ENCODE measurements at regions not wholly inside any gene's neighbourhood (a gene's known extent, or its start where the extent isn't known, plus 50 kb on each side); places are given as distances from the start of the nearest gene placed in this dataset.

- DNase-seq (ENCODE audit: low spot score): no peak
- Histone ChIP-seq H3K79me2 (ENCODE audit: insufficient read depth, low read length) (no peaks in the 10 kb centered on the region), H3K4me3 (replicated peaks in 1 of 3; ENCODE audit: insufficient read depth in 1 of 3, low read depth in 2 of 3, low read length in 3 of 3) (no peak overlapping the region), H2AFZ (ENCODE audit: low read length) (no peak overlapping the region), H3K27ac (ENCODE audit: extremely low read length, insufficient read depth, low read length) (no peak overlapping the region), H3K4me2 (ENCODE audit: low read depth, low read length) (no peak overlapping the region), H3K27me3 (ENCODE audit: control insufficient read depth in 1 of 2, insufficient read depth in 2 of 2, low read length in 2 of 2) (no peaks in the 10 kb centered on the region; a peak in 2 of 5 replicates), H3K4me1 (ENCODE audit: insufficient read depth, low read length) (peaks cover 9% of the 10 kb centered on the region), H3K9ac (ENCODE audit: insufficient read depth, low read depth, low read length) (no peak overlapping the region), H4K20me1 (ENCODE audit: insufficient read depth, low read length) (peaks cover 2% of the 10 kb centered on the region; the same call in 1 of the 2 replicates), H3K36me3 (replicated peaks in 1 of 2; ENCODE audit: control insufficient read depth in 1 of 2, insufficient read depth in 2 of 2, low read length in 2 of 2) (no peaks in the 10 kb centered on the region), H3K9me3 (ENCODE audit: low read length) (no peaks in the 10 kb centered on the region)
- in situ Hi-C loops (cut with HindIII; ENCODE audit: extremely low pct_ligation_motif_present, low pct_unique_long_range_greater_than_20kb): no loop called here
- CTCF ChIA-PET (ENCODE audit: low intra/inter-chr PET ratio, low total read pairs): no interaction called here
- intact Hi-C loops (cut with micrococcal nuclease; ENCODE audit: unreplicated experiment): no loop called here
- FAIRE-seq: no peak
- no peak for ATAC-seq
- BruUV-seq (replicated peaks): no TSS peak
- POLR2A ChIA-PET: no interaction called here
- 0% methylated on average over 1 of the region's 1 CpG for WGBS (ENCODE audit: low lambda C conversion rate)
- no peak for TF ChIP-seq U2AF2 (IDR thresholded peaks at IDR 0.05; ENCODE audit: low read depth, low read length)
- TF ChIP-seq ZNF691 (CRISPR knock-in tag; IDR thresholded peaks at IDR 0.05; ENCODE audit: borderline replicate concordance, low read depth): no peak
- TF ChIP-seq ZNF740 (CRISPR knock-in tag; IDR thresholded peaks at IDR 0.05): no peak
- TF ChIP-seq, protein P1, sequence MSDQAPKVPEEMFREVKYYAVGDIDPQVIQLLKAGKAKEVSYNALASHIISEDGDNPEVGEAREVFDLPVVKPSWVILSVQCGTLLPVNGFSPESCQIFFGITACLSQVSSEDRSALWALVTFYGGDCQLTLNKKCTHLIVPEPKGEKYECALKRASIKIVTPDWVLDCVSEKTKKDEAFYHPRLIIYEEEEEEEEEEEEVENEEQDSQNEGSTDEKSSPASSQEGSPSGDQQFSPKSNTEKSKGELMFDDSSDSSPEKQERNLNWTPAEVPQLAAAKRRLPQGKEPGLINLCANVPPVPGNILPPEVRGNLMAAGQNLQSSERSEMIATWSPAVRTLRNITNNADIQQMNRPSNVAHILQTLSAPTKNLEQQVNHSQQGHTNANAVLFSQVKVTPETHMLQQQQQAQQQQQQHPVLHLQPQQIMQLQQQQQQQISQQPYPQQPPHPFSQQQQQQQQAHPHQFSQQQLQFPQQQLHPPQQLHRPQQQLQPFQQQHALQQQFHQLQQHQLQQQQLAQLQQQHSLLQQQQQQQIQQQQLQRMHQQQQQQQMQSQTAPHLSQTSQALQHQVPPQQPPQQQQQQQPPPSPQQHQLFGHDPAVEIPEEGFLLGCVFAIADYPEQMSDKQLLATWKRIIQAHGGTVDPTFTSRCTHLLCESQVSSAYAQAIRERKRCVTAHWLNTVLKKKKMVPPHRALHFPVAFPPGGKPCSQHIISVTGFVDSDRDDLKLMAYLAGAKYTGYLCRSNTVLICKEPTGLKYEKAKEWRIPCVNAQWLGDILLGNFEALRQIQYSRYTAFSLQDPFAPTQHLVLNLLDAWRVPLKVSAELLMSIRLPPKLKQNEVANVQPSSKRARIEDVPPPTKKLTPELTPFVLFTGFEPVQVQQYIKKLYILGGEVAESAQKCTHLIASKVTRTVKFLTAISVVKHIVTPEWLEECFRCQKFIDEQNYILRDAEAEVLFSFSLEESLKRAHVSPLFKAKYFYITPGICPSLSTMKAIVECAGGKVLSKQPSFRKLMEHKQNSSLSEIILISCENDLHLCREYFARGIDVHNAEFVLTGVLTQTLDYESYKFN (CRISPR knock-in tag; conservative IDR thresholded peaks at IDR 0.05): no peak
- TF ChIP-seq, protein P2, sequence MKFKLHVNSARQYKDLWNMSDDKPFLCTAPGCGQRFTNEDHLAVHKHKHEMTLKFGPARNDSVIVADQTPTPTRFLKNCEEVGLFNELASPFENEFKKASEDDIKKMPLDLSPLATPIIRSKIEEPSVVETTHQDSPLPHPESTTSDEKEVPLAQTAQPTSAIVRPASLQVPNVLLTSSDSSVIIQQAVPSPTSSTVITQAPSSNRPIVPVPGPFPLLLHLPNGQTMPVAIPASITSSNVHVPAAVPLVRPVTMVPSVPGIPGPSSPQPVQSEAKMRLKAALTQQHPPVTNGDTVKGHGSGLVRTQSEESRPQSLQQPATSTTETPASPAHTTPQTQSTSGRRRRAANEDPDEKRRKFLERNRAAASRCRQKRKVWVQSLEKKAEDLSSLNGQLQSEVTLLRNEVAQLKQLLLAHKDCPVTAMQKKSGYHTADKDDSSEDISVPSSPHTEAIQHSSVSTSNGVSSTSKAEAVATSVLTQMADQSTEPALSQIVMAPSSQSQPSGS (CRISPR knock-in tag; IDR thresholded peaks at IDR 0.05): no peak
- TF ChIP-seq NFKB2 (CRISPR knock-in tag; IDR thresholded peaks at IDR 0.05; ENCODE audit: borderline replicate concordance): no peak
- TF ChIP-seq AGO1 (IDR thresholded peaks at IDR 0.05; ENCODE audit: low read depth, low read length, poor library complexity, severe bottlenecking): no peak
- no peak for TF ChIP-seq ZNF343 (CRISPR knock-in tag; IDR thresholded peaks at IDR 0.05)
- TF ChIP-seq CREB3 (CRISPR knock-in tag; IDR thresholded peaks at IDR 0.05): no peak
- no peak for TF ChIP-seq DZIP1 (CRISPR knock-in tag; IDR thresholded peaks at IDR 0.05)
- no peak for TF ChIP-seq NAIF1 (CRISPR knock-in tag; IDR thresholded peaks at IDR 0.05; ENCODE audit: borderline replicate concordance)
Measured at GRCh38 chr1:30043731-30044408, 679.5 kb downstream of the MATN1 start.
